PC-3 (cell line): ENCODE measurements at regions not wholly inside any gene's neighbourhood (a gene's known extent, or its start where the extent isn't known, plus 50 kb on each side); places are given as distances from the start of the nearest gene placed in this dataset.

Experiments
- CTCF ChIP-seq: fragments of 300-600 bp; sonication (generic); conservative IDR thresholded peaks from 2 replicates; pipeline ENCODE4 v1.5.1; 2017; ENCODE audit warnings: antibody characterized with exemption, low read depth, mild to moderate bottlenecking, low read length
- EZH2phosphoT487 ChIP-seq: fragments of 300-600 bp; sonication (generic); IDR thresholded peaks from 2 replicates; pipeline ENCODE4 v1.6.1; 2018; ENCODE audit warnings: mild to moderate bottlenecking, antibody characterized with exemption, low read length, borderline replicate concordance

DNA sequence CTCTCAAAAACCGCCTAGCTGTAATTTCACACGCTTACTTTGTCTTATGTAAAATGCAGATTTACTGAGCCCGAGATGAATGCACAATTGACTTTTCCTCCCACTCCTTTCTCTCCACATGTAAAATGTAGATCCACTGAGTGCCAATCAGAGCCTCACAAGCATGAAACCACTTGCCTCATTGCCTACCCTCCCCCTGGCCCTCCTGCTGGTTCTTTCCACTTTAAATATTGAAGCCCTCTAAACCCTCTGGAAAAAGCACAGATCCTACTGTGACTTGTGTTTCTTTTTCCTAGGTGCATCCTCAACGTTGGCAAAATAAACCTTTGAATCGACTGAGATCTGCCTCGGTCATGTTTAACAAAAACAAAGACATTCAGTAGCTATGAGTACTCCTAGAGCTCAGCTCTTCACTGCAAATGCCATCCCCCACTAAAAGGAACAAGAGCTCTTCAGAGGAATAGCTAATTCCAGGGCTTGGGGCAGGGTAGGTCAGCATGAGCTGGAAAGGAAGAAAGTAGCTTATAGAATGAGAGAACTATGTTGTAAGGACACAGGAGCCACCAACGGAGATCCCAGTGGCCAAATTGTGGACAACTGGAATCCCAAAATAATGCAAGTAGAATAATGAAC is 365.5 kb upstream of the RUNX1 start:
- TF ChIP-seq CTCF (no peak), EZH2phosphoT487 (no peak)
